K562 (cell line): ENCODE measurements at regions not wholly inside any gene's neighbourhood (a gene's known extent, or its start where the extent isn't known, plus 50 kb on each side); places are given as distances from the start of the nearest gene placed in this dataset.

Experiments used
- ATAC-seq: fragments of 200-7000 bp; cut with Tn5 transposase; 3 replicates; pipeline ENCODE4 v1.9.1; 2020; ENCODE audit warnings: moderate library complexity
- BruUV-seq: library from RNA; stranded (reverse); fragments of 400-500 nt; replicated peaks from 2 replicates; lab custom pipeline; 2021; lab: Mats Ljungman, UMichigan
- CTCF ChIA-PET: fragments of 300-600 bp; formaldehyde crosslinking; extraction: SDS; loops from one replicate; lab custom pipeline; 2021; ENCODE audit warnings: low intra/inter-chr PET ratio; lab: Yijun Ruan, JAX
- POLR2A ChIA-PET: fragments of 300-600, 350-650 bp; sonication (Branson Sonifier 250); formaldehyde crosslinking; extraction: SDS; loops from one replicate; lab custom pipeline; 2021; ENCODE audit warnings: antibody characterized with exemption, inconsistent platforms; lab: Yijun Ruan, JAX
- DNase-seq, 4 experiments: peaks; one replicate each; pipeline versions ENCODE4 v3.0.0 to v3.0.0-alpha.2; 2011 to 2018; ENCODE audit warnings: low spot score in 3 of 4, mixed read lengths in 3 of 4; ENCODE audit errors: extremely low read depth in 1 of 4
- FAIRE-seq: peaks from 2 replicates; lab custom pipeline; 2011; peaks lifted over from hg19 to GRCh38; lab: Jason Lieb, UNC
- H2AFZ ChIP-seq: 2 replicates; pipeline ENCODE4 v1.6.0; 2011; ENCODE audit warnings: low read depth, low read length, control low read depth, inconsistent platforms
- H3K27ac ChIP-seq: fragments of 200-600 bp; 3 replicates; pipeline ENCODE4 v1.8.0; 2011; ENCODE audit warnings: low read depth, mild to moderate bottlenecking, control low read depth, inconsistent platforms, low read length, moderate library complexity, mixed read lengths; ENCODE audit errors: extremely low read depth
- H3K27me3 ChIP-seq, 2 experiments: fragments of 300-600 bp in 1 of 2; 2 replicates in 1 of 2; 3 replicates in 1 of 2; pipeline versions ENCODE4 v1.6.0 to v1.8.0; 2011; ENCODE audit warnings: inconsistent platforms in 2 of 2, low read length in 2 of 2, mild to moderate bottlenecking in 1 of 2, mixed read lengths in 1 of 2, moderate library complexity in 1 of 2; ENCODE audit not compliant: control insufficient read depth in 2 of 2, insufficient read depth in 2 of 2
- H3K36me3 ChIP-seq: fragments of 300-600 bp; 3 replicates; pipeline ENCODE4 v1.8.0; 2011; ENCODE audit warnings: mild to moderate bottlenecking, low read length, inconsistent platforms; ENCODE audit not compliant: control insufficient read depth, insufficient read depth
- H3K4me1 ChIP-seq, 2 experiments: fragments of 200-600 bp in 1 of 2; replicated peaks in 1 of 2; 2 replicates in 1 of 2; 3 replicates in 1 of 2; pipeline versions ENCODE4 v1.5.1 to v1.8.0; 2011; ENCODE audit warnings: inconsistent platforms in 2 of 2, low read length in 2 of 2, mild to moderate bottlenecking in 1 of 2, mixed read lengths in 1 of 2, moderate library complexity in 1 of 2; ENCODE audit not compliant: control insufficient read depth in 2 of 2, insufficient read depth in 2 of 2
- H3K4me2 ChIP-seq: 2 replicates; pipeline ENCODE4 v1.6.1; 2011; ENCODE audit warnings: low read length, control low read depth, inconsistent platforms, mixed read lengths; ENCODE audit not compliant: insufficient read depth
- H3K4me3 ChIP-seq: fragments of 200-600 bp; sonication (generic), shearing (Covaris generic); 2 replicates; pipeline ENCODE4 v1.5.1; 2016; ENCODE audit warnings: control low read depth, inconsistent platforms
- H3K79me2 ChIP-seq: fragments of 200-600 bp; 3 replicates; pipeline ENCODE4 v1.8.0; 2011; ENCODE audit warnings: low read length, inconsistent platforms; ENCODE audit not compliant: control insufficient read depth, insufficient read depth
- H3K9ac ChIP-seq, 2 experiments: 2 replicates each; pipeline versions ENCODE4 v1.6.0 to v1.6.1; 2011; ENCODE audit warnings: low read depth in 2 of 2, low read length in 2 of 2, control low read depth in 1 of 2, inconsistent platforms in 1 of 2, mild to moderate bottlenecking in 1 of 2, mixed read lengths in 1 of 2; ENCODE audit not compliant: insufficient read depth in 1 of 2
- H3K9me1 ChIP-seq: one replicate; pipeline ENCODE4 v1.6.0; 2011; ENCODE audit warnings: inconsistent platforms, mild to moderate bottlenecking, low read length, moderate library complexity; ENCODE audit not compliant: control insufficient read depth, insufficient read depth
- H3K9me3 ChIP-seq: replicated peaks from 2 replicates; pipeline ENCODE4 v1.5.1; 2011; ENCODE audit warnings: low read depth, low read length, inconsistent platforms; ENCODE audit not compliant: control insufficient read depth, insufficient read depth
- H4K20me1 ChIP-seq: replicated peaks from 2 replicates; pipeline ENCODE4 v1.6.1; 2011; ENCODE audit warnings: low read length, inconsistent platforms, mixed read lengths; ENCODE audit not compliant: control insufficient read depth, insufficient read depth
- CHD2 ChIP-seq: IDR thresholded peaks from 2 replicates; pipeline ENCODE4 v1.6.1; 2011; ENCODE audit warnings: low read depth, low read length
- CTCF ChIP-seq, 3 experiments: IDR thresholded peaks in 2 of 3; conservative IDR thresholded peaks in 1 of 3; 2 replicates each; pipeline ENCODE4 v1.5.1; 2011 to 2012; ENCODE audit warnings: low read length in 3 of 3, mild to moderate bottlenecking in 3 of 3, control low read depth in 2 of 3, improper control_type of control experiment in 1 of 3, inconsistent platforms in 1 of 3, low read depth in 1 of 3, mixed read lengths in 1 of 3, moderate library complexity in 1 of 3; ENCODE audit not compliant: insufficient read depth in 2 of 3
- CTCFL ChIP-seq: IDR thresholded peaks from 2 replicates; pipeline ENCODE4 v1.6.1; 2011; ENCODE audit warnings: borderline replicate concordance, low read depth, mild to moderate bottlenecking, moderate library complexity, low read length; ENCODE audit not compliant: insufficient read depth, poor library complexity, severe bottlenecking
- EGR1 ChIP-seq: fragments of 450-650 bp; conservative IDR thresholded peaks from 2 replicates; pipeline ENCODE4 v1.6.1; 2017; ENCODE audit warnings: mild to moderate bottlenecking
- HBP1 ChIP-seq: fragments of 450-650 bp; formaldehyde crosslinking; IDR thresholded peaks from 2 replicates; pipeline ENCODE4 v1.4.0; 2022; ENCODE audit warnings: missing genetic modification characterization
- KHSRP ChIP-seq: fragments of 450-650 bp; IDR thresholded peaks from 2 replicates; pipeline ENCODE4 v1.6.1; 2017
- MCM5 ChIP-seq: fragments of 450-650 bp; IDR thresholded peaks from 2 replicates; pipeline ENCODE4 v1.6.1; 2016; ENCODE audit warnings: low read depth
- NFE2L1 ChIP-seq: fragments of 450-650 bp; IDR thresholded peaks from 2 replicates; pipeline ENCODE4 v1.6.1; 2016; ENCODE audit warnings: missing genetic modification characterization, low read depth, mild to moderate bottlenecking, missing compliant biosample characterization, moderate library complexity, borderline replicate concordance
- PHF8 ChIP-seq: fragments of 200-600 bp; sonication (generic); IDR thresholded peaks from 2 replicates; pipeline ENCODE4 v1.6.1; 2012; ENCODE audit warnings: mixed run types, mild to moderate bottlenecking, inconsistent platforms, low read length, moderate library complexity, borderline replicate concordance
- RAD21 ChIP-seq, 2 experiments: fragments of 250-450 bp in 1 of 2; fragments of 450-650 bp in 1 of 2; sonication (Bioruptor Pico) in 1 of 2; formaldehyde crosslinking in 1 of 2; IDR thresholded peaks in 1 of 2; conservative IDR thresholded peaks in 1 of 2; 2 replicates each; pipeline versions ENCODE4 v1.4.0 to v1.8.0; 2020 to 2022; ENCODE audit warnings: mild to moderate bottlenecking in 2 of 2, moderate library complexity in 1 of 2
- SMC3 ChIP-seq: conservative IDR thresholded peaks from 2 replicates; pipeline ENCODE4 v1.6.1; 2011; ENCODE audit warnings: low read depth, low read length, improper control_type of control experiment; ENCODE audit not compliant: insufficient read depth
- SNIP1 ChIP-seq: fragments of 450-650 bp; IDR thresholded peaks from 2 replicates; pipeline ENCODE4 v1.7.1; 2017; ENCODE audit warnings: low read depth, mild to moderate bottlenecking
- TCF7 ChIP-seq: sonication (generic); IDR thresholded peaks from 2 replicates; pipeline ENCODE4 v1.6.1; 2016; ENCODE audit warnings: antibody characterized with exemption, borderline replicate concordance
- ZBTB2 ChIP-seq: fragments of 450-650 bp; IDR thresholded peaks from 2 replicates; pipeline ENCODE4 v1.6.1; 2016; ENCODE audit warnings: antibody characterized with exemption
- ZBTB8A ChIP-seq: fragments of 450-650 bp; IDR thresholded peaks from 2 replicates; pipeline ENCODE4 v1.6.1; 2018; ENCODE audit warnings: mild to moderate bottlenecking, moderate library complexity; ENCODE audit not compliant: partially characterized antibody
- WGBS: fragments of 100-300 bp; shearing (Covaris generic); methylation state at CpG from one replicate; pipeline ENCODE4 v1.1.6; 2016; ENCODE audit warnings: low coverage, mixed read lengths; ENCODE audit not compliant: insufficient coverage; ENCODE audit errors: missing lambda C conversion rate; 5-methylcytosine and 5-hydroxymethylcytosine counted together
- in situ Hi-C: fragments of 300-500 bp; cut with MboI; formaldehyde crosslinking; loops from 4 replicates; pipeline ENCODE4 v1.15.0; 2018; ENCODE audit warnings: inconsistent platforms, mixed read lengths
- intact Hi-C: fragments of 100-400 bp; cut with micrococcal nuclease; formaldehyde crosslinking; loops from 2 replicates; pipeline ENCODE4 v1.14.2; 2022

GRCh38 chr3:10683106-10683505 lies 132.9 kb upstream of the SLC6A11 start (continued):
- no peak for TF ChIP-seq PHF8
- no peak for TF ChIP-seq SNIP1
- TF ChIP-seq HBP1: no peak
- no peak for TF ChIP-seq KHSRP
- TF ChIP-seq ZBTB8A: no peak
- TF ChIP-seq EGR1: no peak
- no peak for TF ChIP-seq MCM5
- TF ChIP-seq, all 486 proteins: peak for 0

- H3K27ac ChIP-seq: no peak overlapping the region
- H2AFZ ChIP-seq: no peak overlapping the region
- ChIA-PET POLR2A (interaction anchor here (0.6 kb wide), 1 partner anchor 262 kb away, joined by 3 read pairs; no protein-coding TSS in a partner anchor), CTCF (no interaction called here)
- H3K4me2 ChIP-seq: no peak overlapping the region
- H3K9me3 ChIP-seq: no peaks in the 10 kb centered on the region
- 0% methylated on average over 1 of the region's 1 CpG for WGBS
- no peak for FAIRE-seq
- intact Hi-C loops: no loop called here
- peaks cover 0 to 8% of the 10 kb centered on the region in 2 experiments; a peak in 3 of 5 replicates for H3K27me3 ChIP-seq
- no TSS peak for BruUV-seq
- ATAC-seq: peak; percentile 63
- H3K9ac ChIP-seq: no peak overlapping the region
- in situ Hi-C loops: no loop called here
- H3K9me1 ChIP-seq: no peaks in the 10 kb centered on the region
- DNase-seq: no peak
- no peaks in the 10 kb centered on the region for H3K79me2 ChIP-seq
- no peaks in the 10 kb centered on the region for H4K20me1 ChIP-seq
- H3K4me3 ChIP-seq: no peak overlapping the region
- no peaks in the 10 kb centered on the region for H3K4me1 ChIP-seq
- no peaks in the 10 kb centered on the region for H3K36me3 ChIP-seq
- TF ChIP-seq ZBTB2: no peak
- TF ChIP-seq SMC3: 0 out of 2 replicates have a peak, but pooled peaks have one; percentile 14
- TF ChIP-seq TCF7: no peak
- TF ChIP-seq CTCFL: peak; percentile 32
- no peak for TF ChIP-seq NFE2L1 (tag)
- TF ChIP-seq RAD21 (CRISPR knock-in tag; conservative IDR thresholded peaks at IDR 0.05 in 1 of 2, IDR thresholded peaks at IDR 0.05 in 1 of 2): peak in 1 of 2 experiments; percentile 15; a peak in 1 of 4 replicates
- peak; percentile 40 to 78 (median 44); a peak in 4 of 6 replicates for TF ChIP-seq CTCF (IDR thresholded peaks at IDR 0.05 in 2 of 3, conservative IDR thresholded peaks at IDR 0.05 in 1 of 3; ENCODE audit: insufficient read depth in 2 of 3, low read depth in 1 of 3, low read length in 3 of 3)
- no peak for TF ChIP-seq CHD2
Observed at GRCh38 chr3:10688126-10688525, 127.9 kb upstream of the SLC6A11 start.
